C4-2B (cell line): ENCODE measurements at regions not wholly inside any gene's neighbourhood (a gene's known extent, or its start where the extent isn't known, plus 50 kb on each side); places are given as distances from the start of the nearest gene placed in this dataset.

Experiments
- CTCF ChIP-seq: fragments of 450-650 bp; conservative IDR thresholded peaks from 2 replicates; pipeline ENCODE4 v1.5.1; 2017; ENCODE audit warnings: mild to moderate bottlenecking
- ZFX ChIP-seq: fragments of 450-650 bp; IDR thresholded peaks from 2 replicates; pipeline ENCODE4 v1.6.1; 2017

DNA sequence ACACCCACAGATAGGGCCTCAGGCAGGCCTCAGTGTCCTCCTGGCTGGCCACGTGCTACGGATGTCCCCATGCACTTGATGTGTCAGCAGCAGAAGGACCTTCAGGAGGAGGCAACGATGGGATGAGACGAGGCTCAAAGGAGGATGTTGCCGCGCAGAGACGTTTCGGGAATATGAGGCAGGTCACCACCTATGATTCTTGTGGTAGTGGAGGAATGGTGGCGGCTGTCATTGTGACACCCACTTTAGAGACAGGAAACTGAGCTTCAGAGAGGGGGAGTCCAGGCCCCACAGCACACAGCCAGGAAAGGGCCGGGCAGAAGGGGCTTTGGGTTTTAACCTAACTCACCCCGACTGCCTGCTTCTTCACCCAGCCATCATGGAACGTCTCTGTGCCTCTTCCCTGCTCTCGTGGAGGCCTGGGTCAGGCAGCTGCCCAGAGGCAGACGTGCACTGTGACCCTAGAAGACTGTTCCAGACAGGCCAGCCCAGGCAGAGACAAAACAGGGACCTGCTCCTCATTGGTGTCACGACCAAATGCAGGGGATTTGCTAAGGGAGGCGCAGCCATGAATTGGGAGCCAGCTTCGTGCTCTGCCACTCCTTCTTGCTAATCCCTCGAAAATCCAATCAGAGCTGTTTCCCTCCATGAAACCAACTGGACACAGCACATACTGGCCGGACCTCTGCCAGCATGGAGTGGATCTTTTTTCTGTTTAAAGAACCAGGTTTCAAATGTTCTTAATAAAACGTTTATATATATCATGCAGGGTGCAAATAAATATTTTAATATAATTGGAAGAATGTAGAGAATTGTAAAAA lies 169.2 kb downstream of the ASB1 start:
- no peak for TF ChIP-seq CTCF
- no peak for TF ChIP-seq ZFX
